GM18520 (cell line): ENCODE measurements at regions not wholly inside any gene's neighbourhood (a gene's known extent, or its start where the extent isn't known, plus 50 kb on each side); places are given as distances from the start of the nearest gene placed in this dataset.
"Not testable (repeated sequence)": the region's sequence is repeated elsewhere in the genome, so short reads cannot be mapped to it uniquely, and the experiment has no call there.

Experiments
- ATAC-seq: cut with Tn5 transposase; IDR thresholded peaks from one replicate; pipeline ENCODE4 v1.9.1; 2021; ENCODE audit not compliant: unreplicated experiment

GRCh38 chr2:234203135-234203984, 152.9 kb downstream of the SPP2 start:
- no peak for ATAC-seq

- no peak for ATAC-seq
Observed at GRCh38 chr2:234202601-234203000, 152.1 kb downstream of the SPP2 start.

DNA sequence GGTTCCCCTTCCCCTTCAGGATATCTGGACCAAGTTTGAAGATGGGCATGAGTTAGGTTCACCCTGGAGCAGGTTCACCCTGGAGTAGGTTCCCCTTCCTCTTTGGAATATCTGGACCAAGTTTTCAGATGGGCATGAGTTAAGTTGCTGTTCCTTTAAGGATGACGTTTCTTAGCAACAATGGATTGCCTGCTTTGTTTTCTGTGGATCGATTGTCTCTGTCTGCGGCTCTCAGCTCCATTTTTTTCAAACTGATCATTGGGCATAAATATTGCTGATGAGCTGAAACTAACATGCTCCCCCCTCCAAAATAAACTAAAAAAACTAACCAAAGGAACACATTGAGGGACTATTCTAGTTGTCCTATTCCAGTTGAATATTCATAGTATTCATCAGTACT, 149.5 kb downstream of the SPP2 start:
- no peak for ATAC-seq

GRCh38 chr2:234198976-234199375, 148.5 kb downstream of the SPP2 start:
- no peak for ATAC-seq

GRCh38 chr2:234195516-234195915, 145.0 kb downstream of the SPP2 start:
- no peak for ATAC-seq

DNA sequence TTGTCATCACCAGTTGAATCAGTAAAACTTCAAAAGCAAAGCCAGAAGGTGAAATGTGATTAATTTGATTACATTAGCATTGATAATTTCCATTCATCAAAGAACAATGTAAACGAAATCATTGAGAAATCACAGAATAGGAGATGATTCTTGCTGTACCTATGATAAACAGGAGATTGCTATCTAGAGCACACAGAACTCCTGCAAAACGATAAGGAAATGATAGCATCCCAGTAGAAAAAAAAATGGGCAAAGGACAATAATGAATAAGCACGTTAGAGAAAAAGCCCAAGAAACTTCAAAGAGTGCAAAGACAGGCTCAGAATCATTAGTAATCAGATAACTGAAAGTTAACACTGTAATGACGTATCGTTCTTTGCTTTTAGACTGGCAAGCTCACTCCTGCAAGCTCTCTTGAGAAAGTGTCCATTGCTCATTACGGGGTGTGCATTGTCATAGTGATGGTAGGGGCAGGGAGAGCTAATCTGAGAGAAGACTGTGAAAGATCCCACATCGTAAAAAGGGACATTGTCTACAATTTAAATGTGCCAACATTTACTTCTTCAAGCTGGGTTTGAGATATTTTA, 143.6 kb downstream of the SPP2 start:
- no peak for ATAC-seq

DNA sequence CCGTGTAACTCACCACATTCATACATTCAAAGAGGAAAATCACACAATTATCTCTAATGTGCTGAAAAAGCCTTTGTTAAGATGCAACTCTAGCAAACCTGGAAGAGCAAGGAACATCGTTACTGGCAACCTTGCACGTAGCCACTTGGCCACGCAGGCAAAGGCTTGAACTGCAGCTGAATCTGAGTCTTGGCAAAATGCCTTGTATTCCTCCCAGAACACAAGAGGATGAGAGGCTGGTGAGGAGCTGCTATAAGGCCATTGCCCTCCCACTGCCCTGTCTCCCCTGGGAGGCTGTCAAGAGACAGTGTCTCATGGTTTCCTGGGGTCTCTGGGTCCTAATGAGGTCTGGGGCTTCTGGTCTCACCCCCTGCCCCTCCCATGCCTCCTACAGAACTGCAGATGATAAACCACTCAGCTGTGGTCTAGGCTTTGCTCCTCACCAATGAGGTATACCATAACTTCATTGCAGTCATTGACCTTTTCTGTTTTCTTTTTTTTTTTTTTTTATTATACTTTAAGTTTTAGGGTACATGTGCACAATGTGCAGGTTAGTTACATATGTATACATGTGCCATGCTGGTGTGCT, 141.4 kb downstream of the SPP2 start:
- no peak for ATAC-seq

DNA sequence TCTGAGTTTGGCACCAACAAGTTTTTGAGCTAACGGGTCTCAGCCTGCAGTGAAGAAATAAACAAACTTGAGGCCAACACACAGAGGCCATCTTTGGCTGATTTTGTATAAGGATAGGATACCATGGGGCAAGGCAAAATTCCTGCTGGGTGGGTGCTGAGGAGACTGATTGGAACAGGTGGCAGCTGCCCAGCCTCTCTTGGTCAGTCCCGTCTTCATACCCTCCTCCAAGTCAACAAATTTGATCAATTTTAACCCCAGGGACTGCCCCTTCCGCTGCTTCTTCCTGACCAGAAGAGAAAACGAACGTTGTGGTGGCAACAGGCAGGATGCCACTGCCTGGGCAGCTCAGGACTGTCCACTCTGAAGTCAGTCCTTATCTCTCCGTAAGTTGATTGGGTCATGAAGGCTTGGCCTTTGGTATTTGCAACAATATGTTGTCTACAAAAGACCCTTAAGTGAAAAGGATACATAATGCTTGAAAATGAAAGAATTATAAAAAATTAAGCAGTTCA, 139.3 kb downstream of the SPP2 start:
- ATAC-seq, result no peak

- ATAC-seq, result no peak
Observed at GRCh38 chr2:234189230-234189629, 138.7 kb downstream of the SPP2 start.

- no peak for ATAC-seq
Observed at GRCh38 chr2:234187646-234188174, 137.2 kb downstream of the SPP2 start.

- no peak for ATAC-seq
Observed at GRCh38 chr2:234181121-234181520, 130.6 kb downstream of the SPP2 start.

DNA sequence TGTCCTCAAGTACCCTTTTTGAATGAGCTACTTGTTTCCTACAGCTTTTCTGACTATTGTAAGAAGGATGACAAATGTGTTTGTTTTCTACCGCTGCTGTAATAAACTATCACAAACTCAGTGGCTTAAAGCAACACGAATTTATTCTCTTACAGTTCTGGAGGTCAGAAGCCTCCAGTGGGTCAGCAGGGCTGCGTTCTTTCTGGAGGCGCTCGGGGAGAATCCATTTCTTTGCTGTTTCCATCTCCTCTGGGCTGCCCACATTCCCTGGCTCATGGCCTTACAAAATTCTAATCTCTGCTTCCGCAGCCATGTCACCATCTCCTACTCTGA, 128.5 kb downstream of the SPP2 start:
- no peak for ATAC-seq

DNA sequence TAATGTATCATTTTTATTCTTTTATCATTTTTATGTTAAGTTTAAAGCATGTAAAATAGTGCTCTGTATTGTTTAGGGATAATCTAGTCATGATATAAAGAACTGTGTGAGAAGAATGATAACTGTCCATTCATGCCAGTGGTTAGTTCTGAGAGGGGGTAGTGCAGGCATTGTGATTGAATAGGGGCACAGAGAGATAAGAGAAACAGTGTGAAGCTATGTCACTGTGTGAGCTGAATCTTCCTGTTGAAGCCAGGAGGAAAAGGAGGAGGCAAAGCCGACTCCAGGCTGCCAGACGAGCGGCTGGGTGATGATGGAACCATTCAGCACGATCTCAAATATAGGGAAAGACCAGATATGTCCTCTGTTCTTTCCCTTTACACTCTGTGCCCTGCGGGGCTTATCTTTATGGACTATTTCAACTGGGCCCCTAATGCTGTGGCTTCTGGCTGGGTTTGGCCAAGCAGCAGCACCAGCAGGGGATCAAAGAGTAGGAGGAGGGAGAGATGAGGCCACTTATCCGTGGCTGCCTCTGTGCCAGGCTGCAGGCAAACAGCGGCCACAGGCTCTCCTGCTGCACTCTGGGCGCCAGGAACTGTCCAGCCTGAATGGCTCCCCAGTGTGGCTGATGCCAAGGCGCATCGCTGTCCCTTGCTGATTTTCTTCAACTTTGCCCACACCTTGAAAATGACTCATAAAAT, 128.0 kb downstream of the SPP2 start:
- ATAC-seq, result no peak

- no peak for ATAC-seq
Observed at GRCh38 chr2:234175649-234176048, 125.1 kb downstream of the SPP2 start.

GRCh38 chr2:234174742-234175141, 124.2 kb downstream of the SPP2 start:
- no peak for ATAC-seq

DNA sequence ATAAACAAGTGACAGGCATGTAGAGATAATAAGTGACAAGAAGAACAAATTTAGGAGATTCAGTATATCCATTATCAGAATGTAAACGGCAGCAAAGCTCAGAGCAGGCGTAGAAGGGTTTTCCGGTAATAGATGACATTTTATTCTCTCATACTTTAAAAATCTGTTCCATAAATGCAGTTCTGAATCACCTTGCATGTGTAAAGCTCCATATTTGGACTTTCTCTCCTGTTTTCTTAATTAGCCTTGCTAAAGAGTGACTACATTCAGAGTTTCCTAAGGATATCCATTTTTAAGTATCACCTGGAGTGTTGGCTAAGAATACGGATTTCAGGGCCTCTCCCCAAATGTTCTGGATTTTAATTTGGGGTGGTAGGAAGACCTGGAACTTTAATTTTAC, 122.0 kb downstream of the SPP2 start:
- no peak for ATAC-seq

- ATAC-seq, result no peak
Observed at GRCh38 chr2:234172066-234172465, 121.6 kb downstream of the SPP2 start.

GRCh38 chr2:234171666-234172065, 121.2 kb downstream of the SPP2 start:
- ATAC-seq, result no peak

- ATAC-seq, result no peak
Observed at GRCh38 chr2:234169674-234170073, 119.2 kb downstream of the SPP2 start.

- not testable (repeated sequence) for ATAC-seq
Observed at GRCh38 chr2:234168605-234169570, 118.4 kb downstream of the SPP2 start.
